B cell (primary cell): ENCODE measurements at regions not wholly inside any gene's neighbourhood (a gene's known extent, or its start where the extent isn't known, plus 50 kb on each side); places are given as distances from the start of the nearest gene placed in this dataset.
"Not testable (repeated sequence)": the region's sequence is repeated elsewhere in the genome, so short reads cannot be mapped to it uniquely, and the experiment has no call there.

Experiments used
- ATAC-seq: fragments of 200-7000 bp; cut with Tn5 transposase; one replicate; pipeline ENCODE4 v1.10.0; 2021; ENCODE audit warnings: low read depth, mild to moderate bottlenecking, moderate number of reproducible peaks, moderate library complexity
- CTCF ChIA-PET: fragments of 350-600 bp; sonication (Branson Sonifier 250); formaldehyde crosslinking; loops from one replicate; lab custom pipeline; 2021; ENCODE audit warnings: antibody characterized with exemption, inconsistent platforms; lab: Charles Lee
- POLR2A ChIA-PET: fragments of 350-600 bp; sonication (Branson Sonifier 250); formaldehyde crosslinking; loops from one replicate; lab custom pipeline; 2021; ENCODE audit warnings: antibody characterized with exemption; lab: Charles Lee
- DNase-seq: peaks from one replicate; pipeline ENCODE4 v3.0.0; 2013
- H2AFZ ChIP-seq: 2 replicates; pipeline ENCODE4 v1.6.1; 2012; ENCODE audit warnings: mild to moderate bottlenecking, low read depth, low read length; ENCODE audit not compliant: insufficient read depth, poor library complexity, severe bottlenecking
- H3K27ac ChIP-seq, 2 donors: 1 replicate in 1 of 2; 2 replicates in 1 of 2; pipeline ENCODE4 v1.5.1; 2012 to 2013; ENCODE audit warnings: low read length in 2 of 2, mild to moderate bottlenecking in 2 of 2, moderate library complexity in 1 of 2
- H3K27me3 ChIP-seq, 4 experiments: fragments of 200-600 bp in 1 of 4; sonication (generic) in 1 of 4; replicated peaks in 1 of 4; 1 replicate in 2 of 4; 2 replicates in 2 of 4; pipeline versions ENCODE4 v1.6.1 to v1.7.0; 2013 to 2016; ENCODE audit warnings: low read length in 3 of 4, mild to moderate bottlenecking in 2 of 4, mixed read lengths in 1 of 4, moderate library complexity in 1 of 4; ENCODE audit not compliant: insufficient read depth in 4 of 4, control insufficient read depth in 3 of 4; ENCODE audit errors: control extremely low read depth in 1 of 4
- H3K36me3 ChIP-seq, 2 experiments: replicated peaks in 1 of 2; 1 replicate in 1 of 2; 2 replicates in 1 of 2; pipeline versions ENCODE4 v1.6.1 to v1.7.1; 2013; ENCODE audit warnings: low read length in 1 of 2; ENCODE audit not compliant: insufficient read depth in 2 of 2, control insufficient read depth in 1 of 2; ENCODE audit errors: control extremely low read depth in 1 of 2, extremely low read depth in 1 of 2
- H3K4me1 ChIP-seq, 2 donors: fragments of 200-600 bp in 1 of 2; sonication (generic) in 1 of 2; 1 replicate in 1 of 2; 2 replicates in 1 of 2; pipeline versions ENCODE4 v1.5.1 to v1.6.1; 2013 to 2017; ENCODE audit warnings: low read length in 2 of 2; ENCODE audit not compliant: control insufficient read depth in 2 of 2, insufficient read depth in 2 of 2
- H3K4me2 ChIP-seq: replicated peaks from 2 replicates; pipeline ENCODE3; 2012; ENCODE audit warnings: mild to moderate bottlenecking, low read depth, low read length; ENCODE audit not compliant: poor library complexity, severe bottlenecking
- H3K4me3 ChIP-seq, 5 experiments: fragments of 200-600 bp in 1 of 5; sonication (generic) in 1 of 5; 1 replicate in 3 of 5; 2 replicates in 2 of 5; pipeline versions ENCODE4 v1.5.1 to v1.7.0; 2011 to 2016; ENCODE audit warnings: low read length in 4 of 5, mild to moderate bottlenecking in 4 of 5, low read depth in 2 of 5, control low read depth in 1 of 5, moderate library complexity in 1 of 5; ENCODE audit not compliant: insufficient read depth in 1 of 5; ENCODE audit errors: control extremely low read depth in 1 of 5, extremely low read depth in 1 of 5
- H3K79me2 ChIP-seq: fragments of 200-600 bp; sonication (generic); one replicate; pipeline ENCODE4 v1.6.0; 2016; ENCODE audit warnings: low read length; ENCODE audit not compliant: control insufficient read depth, insufficient read depth
- H3K9ac ChIP-seq: fragments of 200-600 bp; sonication (generic); 2 replicates; pipeline ENCODE4 v1.6.1; 2017; ENCODE audit warnings: mild to moderate bottlenecking, low read length, moderate library complexity
- H3K9me3 ChIP-seq, 3 donors: one replicate each; pipeline versions ENCODE4 v1.6.1 to v1.7.1; 2013; ENCODE audit warnings: low read length in 2 of 3; ENCODE audit not compliant: control insufficient read depth in 2 of 3, insufficient read depth in 1 of 3; ENCODE audit errors: control extremely low read depth in 1 of 3
- H4K20me1 ChIP-seq: 2 replicates; pipeline ENCODE4 v1.6.0; 2012; ENCODE audit warnings: mild to moderate bottlenecking, low read length; ENCODE audit not compliant: insufficient read depth, control insufficient read depth, poor library complexity, severe bottlenecking
- H3K27ac Mint-ChIP-seq: one replicate; pipeline ENCODE4 v1.8.0; 2021; ENCODE audit warnings: mixed read lengths
- H3K27me3 Mint-ChIP-seq: one replicate; pipeline ENCODE4 v1.8.0; 2021; ENCODE audit warnings: mixed read lengths
- H3K4me1 Mint-ChIP-seq: one replicate; pipeline ENCODE4 v1.8.0; 2021; ENCODE audit warnings: mixed read lengths
- H3K4me3 Mint-ChIP-seq: one replicate; pipeline ENCODE4 v1.8.0; 2021; ENCODE audit warnings: mixed read lengths
- H3K9me3 Mint-ChIP-seq: one replicate; pipeline ENCODE4 v1.8.0; 2022; ENCODE audit warnings: mixed read lengths; ENCODE audit not compliant: insufficient read depth
- WGBS: methylation state at CpG from one replicate; pipeline ENCODE4 v1.1.5; 2013; ENCODE audit warnings: missing lambda C conversion rate; ENCODE audit not compliant: insufficient coverage; 5-methylcytosine and 5-hydroxymethylcytosine counted together
- intact Hi-C: fragments of 100-400 bp; cut with micrococcal nuclease; formaldehyde crosslinking; loops from one replicate; pipeline ENCODE4 v1.10.0; 2022

GRCh38 chr2:97333674-97334073 lies 220.7 kb downstream of the ANKRD36 start:
- H3K27ac Mint-ChIP-seq, H3K27me3 Mint-ChIP-seq, H3K36me3 ChIP-seq, H4K20me1 ChIP-seq, H3K79me2 ChIP-seq, H3K4me1 Mint-ChIP-seq, H3K4me1 ChIP-seq, H2AFZ ChIP-seq, H3K27me3 ChIP-seq, DNase-seq, H3K4me2 ChIP-seq, H3K9me3 ChIP-seq, H3K4me3 ChIP-seq, H3K9ac ChIP-seq, POLR2A ChIA-PET, CTCF ChIA-PET, H3K27ac ChIP-seq, intact Hi-C loops, H3K9me3 Mint-ChIP-seq, H3K4me3 Mint-ChIP-seq: not testable (repeated sequence)
- ATAC-seq: peak; percentile 64
- WGBS: no CpG with 5 or more reads among the region's 7 CpGs

GRCh38 chr2:97332184-97332583 lies 219.2 kb downstream of the ANKRD36 start:
- H4K20me1 ChIP-seq, H3K4me1 ChIP-seq, intact Hi-C loops, H2AFZ ChIP-seq, POLR2A ChIA-PET, H3K4me1 Mint-ChIP-seq, CTCF ChIA-PET, H3K9me3 Mint-ChIP-seq, H3K27ac Mint-ChIP-seq, H3K4me3 ChIP-seq, H3K4me2 ChIP-seq, H3K27ac ChIP-seq, H3K27me3 Mint-ChIP-seq, H3K27me3 ChIP-seq, DNase-seq, H3K36me3 ChIP-seq, H3K9me3 ChIP-seq, H3K9ac ChIP-seq, H3K4me3 Mint-ChIP-seq, H3K79me2 ChIP-seq: not testable (repeated sequence)
- no CpG with 5 or more reads among the region's 4 CpGs for WGBS
- peak; percentile 82 for ATAC-seq

- H3K4me3 ChIP-seq, H3K27me3 ChIP-seq, H3K9me3 ChIP-seq, H3K9ac ChIP-seq, H3K4me1 Mint-ChIP-seq, H3K4me1 ChIP-seq, H3K36me3 ChIP-seq, H3K27me3 Mint-ChIP-seq, POLR2A ChIA-PET, H3K79me2 ChIP-seq, H2AFZ ChIP-seq, intact Hi-C loops, ATAC-seq, H3K4me2 ChIP-seq, H3K4me3 Mint-ChIP-seq, H4K20me1 ChIP-seq, H3K27ac Mint-ChIP-seq, H3K27ac ChIP-seq, DNase-seq, CTCF ChIA-PET, H3K9me3 Mint-ChIP-seq: not testable (repeated sequence)
- WGBS: no CpG with 5 or more reads among the region's 9 CpGs
These were observed 209.2 kb downstream of the ANKRD36 start for GRCh38 chr2:97321936-97322713.

GRCh38 chr2:97315358-97315757 lies 202.4 kb downstream of the ANKRD36 start:
- H3K27ac ChIP-seq, POLR2A ChIA-PET, H3K79me2 ChIP-seq, H3K27me3 Mint-ChIP-seq, H3K4me3 Mint-ChIP-seq, H3K9me3 Mint-ChIP-seq, H3K4me3 ChIP-seq, H3K27me3 ChIP-seq, H2AFZ ChIP-seq, H3K4me2 ChIP-seq, H3K36me3 ChIP-seq, H4K20me1 ChIP-seq, DNase-seq, H3K9ac ChIP-seq, H3K4me1 Mint-ChIP-seq, CTCF ChIA-PET, H3K27ac Mint-ChIP-seq, ATAC-seq, H3K4me1 ChIP-seq, intact Hi-C loops, H3K9me3 ChIP-seq: not testable (repeated sequence)
- WGBS: no CpG with 5 or more reads among the region's 4 CpGs
